ENCODE measurements at regions not wholly inside any gene's neighbourhood (a gene's known extent, or its start where the extent isn't known, plus 50 kb on each side); places are given as distances from the start of the nearest gene placed in this dataset.

DNA sequence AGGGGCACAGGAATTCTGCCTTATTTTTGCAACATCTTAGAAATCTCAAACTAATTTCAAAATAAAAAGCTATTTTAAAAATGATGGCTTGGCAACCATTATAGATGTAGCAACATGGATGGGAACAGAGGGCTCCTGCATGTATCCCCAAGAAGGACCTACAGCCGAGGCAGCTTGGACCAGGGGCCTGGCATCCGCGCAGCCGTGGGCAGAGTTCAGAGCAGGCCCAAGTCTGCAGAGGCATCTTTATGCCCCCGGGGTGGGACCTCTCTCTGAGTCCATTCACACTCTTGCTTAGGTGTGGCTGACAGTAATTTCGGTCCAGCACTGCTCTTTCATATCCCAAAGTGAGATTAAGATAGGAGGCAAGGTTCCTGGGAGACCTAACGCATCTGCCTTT, 425.8 kb upstream of the MYT1L start:
- TF ChIP-seq, protein P1, sequence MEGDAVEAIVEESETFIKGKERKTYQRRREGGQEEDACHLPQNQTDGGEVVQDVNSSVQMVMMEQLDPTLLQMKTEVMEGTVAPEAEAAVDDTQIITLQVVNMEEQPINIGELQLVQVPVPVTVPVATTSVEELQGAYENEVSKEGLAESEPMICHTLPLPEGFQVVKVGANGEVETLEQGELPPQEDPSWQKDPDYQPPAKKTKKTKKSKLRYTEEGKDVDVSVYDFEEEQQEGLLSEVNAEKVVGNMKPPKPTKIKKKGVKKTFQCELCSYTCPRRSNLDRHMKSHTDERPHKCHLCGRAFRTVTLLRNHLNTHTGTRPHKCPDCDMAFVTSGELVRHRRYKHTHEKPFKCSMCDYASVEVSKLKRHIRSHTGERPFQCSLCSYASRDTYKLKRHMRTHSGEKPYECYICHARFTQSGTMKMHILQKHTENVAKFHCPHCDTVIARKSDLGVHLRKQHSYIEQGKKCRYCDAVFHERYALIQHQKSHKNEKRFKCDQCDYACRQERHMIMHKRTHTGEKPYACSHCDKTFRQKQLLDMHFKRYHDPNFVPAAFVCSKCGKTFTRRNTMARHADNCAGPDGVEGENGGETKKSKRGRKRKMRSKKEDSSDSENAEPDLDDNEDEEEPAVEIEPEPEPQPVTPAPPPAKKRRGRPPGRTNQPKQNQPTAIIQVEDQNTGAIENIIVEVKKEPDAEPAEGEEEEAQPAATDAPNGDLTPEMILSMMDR (conservative IDR thresholded peaks at IDR 0.05 in 1 of 2, IDR thresholded peaks at IDR 0.05 in 1 of 2; ENCODE audit: low read depth in 1 of 2, low read length in 2 of 2) = no peak
- TF ChIP-seq EZH2 (IDR thresholded peaks at IDR 0.05; ENCODE audit: low read length, missing control alignments) = no peak

All from fibroblast of lung (primary cell).